Fibroblast of lung (primary cell): ENCODE measurements at regions not wholly inside any gene's neighbourhood (a gene's known extent, or its start where the extent isn't known, plus 50 kb on each side); places are given as distances from the start of the nearest gene placed in this dataset.

Source experiments
- CTCF ChIP-seq, 2 donors: IDR thresholded peaks in 1 of 2; conservative IDR thresholded peaks in 1 of 2; 1 replicate in 1 of 2; 2 replicates in 1 of 2; pipeline ENCODE4 v1.5.1; 2011 to 2012; ENCODE audit warnings: low read length in 2 of 2, control low read depth in 1 of 2, inconsistent platforms in 1 of 2, low read depth in 1 of 2, mild to moderate bottlenecking in 1 of 2
- EZH2 ChIP-seq: IDR thresholded peaks from 2 replicates; pipeline ENCODE4 v1.5.1; 2012; ENCODE audit warnings: low read length, control low read depth, mild to moderate bottlenecking; ENCODE audit errors: missing control alignments

- TF ChIP-seq CTCF (conservative IDR thresholded peaks at IDR 0.05 in 1 of 2, IDR thresholded peaks at IDR 0.05 in 1 of 2; ENCODE audit: low read depth in 1 of 2, low read length in 2 of 2) (no peak), EZH2 (no peak)
Observed at GRCh38 chr17:14454746-14455145, 153.9 kb downstream of the HS3ST3B1 start.
